ENCODE measurements at regions not wholly inside any gene's neighbourhood (a gene's known extent, or its start where the extent isn't known, plus 50 kb on each side); places are given as distances from the start of the nearest gene placed in this dataset.

DNA sequence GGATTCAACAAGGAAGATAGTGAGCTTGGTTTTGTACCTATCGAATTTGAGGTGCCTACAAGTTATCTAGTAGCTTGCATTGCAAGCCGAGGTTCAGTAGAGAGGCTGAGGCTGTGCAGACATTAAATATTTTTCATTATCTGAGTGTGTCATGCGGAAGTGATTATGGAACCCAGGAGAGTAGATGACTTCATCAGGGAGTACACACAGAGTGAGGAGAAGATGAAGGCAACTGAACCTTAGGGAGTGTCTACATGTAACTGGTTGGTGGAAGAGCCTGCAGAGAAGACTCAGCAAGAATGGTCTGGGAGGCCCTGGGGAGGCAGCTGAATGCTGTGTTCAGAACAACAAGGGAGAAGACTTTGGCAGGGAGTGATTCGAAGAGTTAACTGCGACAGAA lies 393.9 kb downstream of the ARHGEF28 start:
- TF ChIP-seq, protein P1, sequence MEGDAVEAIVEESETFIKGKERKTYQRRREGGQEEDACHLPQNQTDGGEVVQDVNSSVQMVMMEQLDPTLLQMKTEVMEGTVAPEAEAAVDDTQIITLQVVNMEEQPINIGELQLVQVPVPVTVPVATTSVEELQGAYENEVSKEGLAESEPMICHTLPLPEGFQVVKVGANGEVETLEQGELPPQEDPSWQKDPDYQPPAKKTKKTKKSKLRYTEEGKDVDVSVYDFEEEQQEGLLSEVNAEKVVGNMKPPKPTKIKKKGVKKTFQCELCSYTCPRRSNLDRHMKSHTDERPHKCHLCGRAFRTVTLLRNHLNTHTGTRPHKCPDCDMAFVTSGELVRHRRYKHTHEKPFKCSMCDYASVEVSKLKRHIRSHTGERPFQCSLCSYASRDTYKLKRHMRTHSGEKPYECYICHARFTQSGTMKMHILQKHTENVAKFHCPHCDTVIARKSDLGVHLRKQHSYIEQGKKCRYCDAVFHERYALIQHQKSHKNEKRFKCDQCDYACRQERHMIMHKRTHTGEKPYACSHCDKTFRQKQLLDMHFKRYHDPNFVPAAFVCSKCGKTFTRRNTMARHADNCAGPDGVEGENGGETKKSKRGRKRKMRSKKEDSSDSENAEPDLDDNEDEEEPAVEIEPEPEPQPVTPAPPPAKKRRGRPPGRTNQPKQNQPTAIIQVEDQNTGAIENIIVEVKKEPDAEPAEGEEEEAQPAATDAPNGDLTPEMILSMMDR (IDR thresholded peaks at IDR 0.05; ENCODE audit: unreplicated experiment) = no peak
- intact Hi-C loops (cut with micrococcal nuclease; ENCODE audit: unreplicated experiment) = no loop called here
- H3K9me3 Mint-ChIP-seq (ENCODE audit: low read depth, unreplicated experiment) = peaks cover 7% of the 10 kb centered on the region
- no TSS peak for BruUV-seq (replicated peaks)
- peaks cover 16% of the 10 kb centered on the region for H3K27me3 Mint-ChIP-seq (ENCODE audit: unreplicated experiment)
- CTCF ChIA-PET = no interaction called here
- no peak overlapping the region for H3K27ac Mint-ChIP-seq (ENCODE audit: unreplicated experiment)
- peaks cover 24% of the 10 kb centered on the region for H3K4me1 Mint-ChIP-seq (ENCODE audit: low read depth, unreplicated experiment)
- H3K36me3 Mint-ChIP-seq (ENCODE audit: insufficient read depth, unreplicated experiment) = no peaks in the 10 kb centered on the region
- H3K4me3 Mint-ChIP-seq (ENCODE audit: low read depth, unreplicated experiment) = no peak overlapping the region
- no peak for DNase-seq

DNA sequence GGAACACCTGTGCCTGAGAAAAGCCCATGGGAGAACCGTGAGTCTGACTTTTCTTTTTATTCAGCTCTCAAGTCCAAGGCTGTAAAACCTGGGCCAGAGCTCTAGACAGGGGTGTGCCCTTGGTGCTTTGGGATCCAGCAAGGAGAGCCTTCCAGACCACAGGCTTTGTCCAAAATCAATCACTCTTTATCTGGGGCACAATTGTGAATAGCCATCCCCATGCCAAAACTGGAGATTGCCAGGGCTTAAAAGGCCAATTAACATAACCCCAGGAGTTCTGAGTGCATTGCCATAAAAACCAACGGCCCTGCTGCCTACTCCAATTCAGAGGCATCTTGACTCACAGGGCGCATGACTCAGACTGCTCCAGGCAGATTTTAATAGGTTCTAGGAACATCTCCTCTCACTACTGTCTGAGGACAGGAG lies 391.8 kb downstream of the ARHGEF28 start:
- H3K4me1 Mint-ChIP-seq (ENCODE audit: low read depth, unreplicated experiment) = peaks cover 24% of the 10 kb centered on the region
- CTCF ChIA-PET = no interaction called here
- no peak overlapping the region for H3K4me3 Mint-ChIP-seq (ENCODE audit: low read depth, unreplicated experiment)
- TF ChIP-seq, protein P1 (IDR thresholded peaks at IDR 0.05; ENCODE audit: unreplicated experiment) = no peak
- no TSS peak for BruUV-seq (replicated peaks)
- intact Hi-C loops (cut with micrococcal nuclease; ENCODE audit: unreplicated experiment) = no loop called here
- no peaks in the 10 kb centered on the region for H3K36me3 Mint-ChIP-seq (ENCODE audit: insufficient read depth, unreplicated experiment)
- no peak overlapping the region for H3K27ac Mint-ChIP-seq (ENCODE audit: unreplicated experiment)
- DNase-seq = no peak
- peaks cover 7% of the 10 kb centered on the region for H3K9me3 Mint-ChIP-seq (ENCODE audit: low read depth, unreplicated experiment)
- peaks cover 16% of the 10 kb centered on the region for H3K27me3 Mint-ChIP-seq (ENCODE audit: unreplicated experiment)

DNA sequence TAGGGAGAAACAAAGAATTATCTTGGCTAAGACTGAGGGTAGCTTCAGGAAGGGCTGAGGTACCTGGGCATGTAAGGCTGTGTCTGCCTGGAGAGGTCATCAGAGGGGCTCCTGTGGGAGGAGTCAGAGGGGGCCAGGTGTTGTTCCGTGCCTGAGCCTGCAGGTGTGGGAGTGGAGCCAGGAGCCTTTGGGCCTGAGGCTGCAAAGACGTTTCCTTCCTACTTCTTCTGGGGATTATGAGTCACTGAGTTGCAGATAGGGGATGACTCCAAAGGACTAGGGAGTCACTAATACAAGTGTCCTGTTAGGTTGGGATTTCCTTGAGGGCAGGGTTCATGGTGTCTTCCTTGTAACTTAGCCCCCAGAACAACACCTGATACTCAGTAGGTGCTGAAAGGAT lies 391.1 kb downstream of the ARHGEF28 start:
- TF ChIP-seq, protein P1 (IDR thresholded peaks at IDR 0.05; ENCODE audit: unreplicated experiment) = no peak
- no TSS peak for BruUV-seq (replicated peaks)
- intact Hi-C loops (cut with micrococcal nuclease; ENCODE audit: unreplicated experiment) = no loop called here
- peak; percentile 75 for DNase-seq
- Mint-ChIP-seq H3K4me1 (ENCODE audit: low read depth, unreplicated experiment) (peaks cover 24% of the 10 kb centered on the region), H3K9me3 (ENCODE audit: low read depth, unreplicated experiment) (peaks cover 7% of the 10 kb centered on the region), H3K36me3 (ENCODE audit: insufficient read depth, unreplicated experiment) (no peaks in the 10 kb centered on the region), H3K27ac (ENCODE audit: unreplicated experiment) (peak overlapping the region; percentile 11), H3K27me3 (ENCODE audit: unreplicated experiment) (peaks cover 16% of the 10 kb centered on the region), H3K4me3 (ENCODE audit: low read depth, unreplicated experiment) (no peak overlapping the region)
- CTCF ChIA-PET = no interaction called here

DNA sequence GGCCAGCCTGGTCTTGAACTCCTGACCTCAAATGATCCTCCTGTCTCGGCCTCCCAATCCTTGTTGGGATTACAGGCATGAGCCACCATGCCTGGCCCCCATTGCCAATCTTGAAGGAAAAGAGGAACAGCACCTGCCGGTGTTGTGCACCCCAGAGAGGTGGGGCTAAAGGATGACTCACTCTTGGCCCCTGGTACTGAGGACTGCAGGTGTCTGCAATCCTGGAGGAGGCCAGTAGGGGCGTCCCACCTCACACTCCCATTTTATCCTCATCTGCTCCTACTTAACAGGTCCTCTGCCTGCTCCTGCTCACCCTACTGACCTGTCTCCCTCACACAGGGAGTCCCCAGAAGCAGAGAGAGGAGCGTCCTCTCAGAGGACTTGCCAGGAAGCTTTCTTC lies 390.4 kb downstream of the ARHGEF28 start:
- peaks cover 7% of the 10 kb centered on the region for H3K9me3 Mint-ChIP-seq (ENCODE audit: low read depth, unreplicated experiment)
- CTCF ChIA-PET = no interaction called here
- H3K27me3 Mint-ChIP-seq (ENCODE audit: unreplicated experiment) = peaks cover 16% of the 10 kb centered on the region
- TF ChIP-seq, protein P1 (IDR thresholded peaks at IDR 0.05; ENCODE audit: unreplicated experiment) = peak; percentile 47
- peak; percentile 52 for DNase-seq
- intact Hi-C loops (cut with micrococcal nuclease; ENCODE audit: unreplicated experiment) = no loop called here
- no TSS peak for BruUV-seq (replicated peaks)
- no peak overlapping the region for H3K4me3 Mint-ChIP-seq (ENCODE audit: low read depth, unreplicated experiment)
- H3K4me1 Mint-ChIP-seq (ENCODE audit: low read depth, unreplicated experiment) = peaks cover 24% of the 10 kb centered on the region
- H3K36me3 Mint-ChIP-seq (ENCODE audit: insufficient read depth, unreplicated experiment) = no peaks in the 10 kb centered on the region
- peak overlapping the region; percentile 11 for H3K27ac Mint-ChIP-seq (ENCODE audit: unreplicated experiment)

Data from Calu3 (cell line).